HTR-8/SVneo (cell line): ENCODE measurements at regions not wholly inside any gene's neighbourhood (a gene's known extent, or its start where the extent isn't known, plus 50 kb on each side); places are given as distances from the start of the nearest gene placed in this dataset.
"Not testable (repeated sequence)": the region's sequence is repeated elsewhere in the genome, so short reads cannot be mapped to it uniquely, and the experiment has no call there.

ENCODE experiments used
- DNase-seq: peaks from one replicate; pipeline ENCODE4 v3.0.0; 2011; ENCODE audit warnings: low spot score, mixed read lengths; ENCODE audit not compliant: insufficient read length
- FAIRE-seq: peaks from 2 replicates; lab custom pipeline; 2011; peaks lifted over from hg19 to GRCh38; lab: Jason Lieb, UNC

DNA sequence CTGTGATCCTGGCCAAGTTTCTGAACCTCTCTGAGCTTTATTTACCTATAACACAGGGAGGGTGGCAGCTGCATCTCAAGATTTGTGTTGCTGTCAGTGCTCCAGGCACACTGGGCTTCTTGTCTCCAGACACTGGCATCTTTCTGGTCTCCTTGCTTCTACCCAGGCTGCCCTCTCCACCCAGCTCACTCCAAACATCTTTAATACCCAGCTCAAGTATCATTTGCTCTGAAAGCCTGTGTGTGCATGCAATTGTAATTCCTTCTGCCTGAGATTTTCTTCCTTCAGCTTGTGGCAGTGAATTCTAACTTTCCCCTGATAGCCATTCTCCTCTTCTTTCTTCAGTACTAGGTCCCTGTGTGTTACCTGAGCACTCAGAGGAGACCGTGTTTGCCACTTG is 50.7 kb upstream of the USP7 start:
- DNase-seq (no peak), FAIRE-seq (no peak)

DNA sequence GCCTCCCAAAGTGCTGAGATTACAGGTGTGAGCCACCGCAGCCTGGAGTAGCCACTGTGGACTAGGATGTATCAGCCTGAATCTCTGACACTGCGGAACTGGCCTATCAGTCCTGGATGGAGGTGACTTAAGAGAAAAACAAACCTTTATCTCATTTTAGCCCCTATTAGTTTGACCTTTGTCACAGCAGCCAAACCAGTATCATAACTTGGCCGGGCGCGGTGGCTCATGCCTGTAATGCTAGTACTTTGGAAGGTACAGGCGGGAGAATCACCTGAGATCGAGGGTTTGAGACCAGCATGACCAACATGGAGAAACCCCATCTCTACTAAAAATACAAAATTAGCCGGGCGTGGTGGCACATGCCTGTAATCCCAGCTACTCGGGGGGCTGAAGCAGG is 51.8 kb upstream of the USP7 start:
- DNase-seq (no peak), FAIRE-seq (no peak)

GRCh38 chr16:9016005-9016404 is 52.3 kb upstream of the USP7 start:
- FAIRE-seq, DNase-seq: not testable (repeated sequence)

GRCh38 chr16:9016824-9017223 is 53.1 kb upstream of the USP7 start:
- DNase-seq (no peak), FAIRE-seq (no peak)

- no peak for DNase-seq
- no peak for FAIRE-seq
Measured at GRCh38 chr16:9027070-9027799, 63.5 kb upstream of the USP7 start.

DNA sequence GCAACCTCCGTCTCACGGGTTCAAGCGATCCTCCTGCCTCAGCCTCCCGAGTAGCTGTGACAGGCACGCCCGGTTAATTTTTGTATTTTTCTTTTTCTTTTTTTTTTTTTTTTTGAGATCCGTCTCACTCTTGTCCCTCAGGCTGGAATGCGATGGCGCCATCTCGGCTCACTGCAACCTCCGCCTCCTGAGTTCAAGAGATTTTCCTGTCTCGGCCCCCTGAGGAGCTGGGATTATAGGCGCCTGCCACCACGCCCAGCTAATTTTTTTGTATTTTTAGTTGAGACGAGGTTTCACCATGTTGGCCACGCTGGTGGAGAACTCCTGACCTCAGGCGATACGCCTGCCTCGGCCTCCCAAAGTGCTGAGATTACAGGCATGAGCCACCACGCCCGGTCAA is 63.0 kb upstream of the HAPSTR1 start:
- not testable (repeated sequence) for DNase-seq, FAIRE-seq

GRCh38 chr16:9031107-9031506 is 60.3 kb upstream of the HAPSTR1 start:
- DNase-seq (no peak), FAIRE-seq (no peak)

- DNase-seq: peak; percentile 68
- FAIRE-seq: no peak
Measured at GRCh38 chr16:9033125-9033830, 58.2 kb upstream of the HAPSTR1 start.

GRCh38 chr16:9034056-9034455 is 57.4 kb upstream of the HAPSTR1 start:
- no peak for DNase-seq
- FAIRE-seq: no peak

DNA sequence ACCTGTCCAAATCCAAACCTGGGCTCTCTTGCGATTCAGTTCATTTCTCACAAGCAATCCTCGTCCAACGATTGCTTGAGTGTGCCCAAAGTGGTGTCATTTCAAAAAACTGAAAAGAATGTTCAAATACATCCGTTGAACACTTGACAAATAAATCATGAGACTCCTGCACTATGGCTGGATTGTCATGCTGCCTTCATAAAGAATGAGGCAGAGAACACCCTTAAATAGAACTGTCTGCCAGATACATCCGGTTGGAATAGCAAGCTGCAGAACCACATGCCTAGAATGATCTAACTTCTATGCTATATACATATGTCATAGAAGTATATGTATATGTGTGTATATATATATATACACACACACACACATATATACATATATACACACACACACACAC is 55.4 kb upstream of the HAPSTR1 start:
- DNase-seq: no peak
- no peak for FAIRE-seq

GRCh38 chr16:9039210-9039609 is 52.2 kb upstream of the HAPSTR1 start:
- no peak for DNase-seq
- no peak for FAIRE-seq

DNA sequence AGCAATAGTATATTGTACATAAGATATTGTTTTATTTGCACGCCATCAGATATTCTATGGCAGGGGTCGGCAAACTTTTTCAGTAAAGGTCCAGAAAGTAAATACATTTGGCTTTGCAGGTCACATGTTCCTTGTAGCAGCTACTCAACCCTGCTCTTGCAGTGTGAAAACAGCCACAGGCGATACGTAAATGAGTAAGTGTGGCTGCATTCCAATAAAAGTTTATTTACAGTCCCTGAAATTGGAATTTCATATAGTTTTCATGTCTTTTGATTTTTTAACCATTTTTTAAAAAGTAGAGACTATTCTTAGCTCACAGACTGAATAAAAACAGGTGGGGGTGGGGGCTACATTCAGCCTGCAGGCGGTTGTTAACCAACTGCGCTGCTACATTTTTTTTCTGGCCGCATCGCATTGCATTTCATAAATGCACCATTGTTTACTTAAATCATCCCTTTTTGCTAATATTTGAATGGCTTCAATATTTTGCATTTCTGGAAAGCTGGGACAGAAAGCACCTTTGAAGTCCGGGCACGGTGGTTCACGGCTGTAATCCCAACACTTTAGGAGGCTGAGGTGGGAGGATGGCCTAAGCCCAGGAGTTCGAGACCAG is 50.5 kb upstream of the HAPSTR1 start:
- no peak for DNase-seq
- no peak for FAIRE-seq
